Breast epithelium (tissue), 3 donors: ENCODE measurements at regions not wholly inside any gene's neighbourhood (a gene's known extent, or its start where the extent isn't known, plus 50 kb on each side); places are given as distances from the start of the nearest gene placed in this dataset.

Experiments used
- POLR2A ChIP-seq: fragments of 450-650 bp; IDR thresholded peaks from one replicate; pipeline ENCODE4 v1.6.1; 2016; ENCODE audit warnings: antibody characterized with exemption, mild to moderate bottlenecking, moderate library complexity
- POLR2AphosphoS5 ChIP-seq, 3 donors: sonication (generic); formaldehyde crosslinking; IDR thresholded peaks; one replicate each; pipeline ENCODE4 v1.6.1; 2017; ENCODE audit warnings: antibody characterized with exemption in 3 of 3
- TF ChIP-seq, protein P1 (sequence below), 3 donors: fragments of 450-650 bp; IDR thresholded peaks; one replicate each; pipeline ENCODE4 v1.5.1; 2016 to 2017; ENCODE audit warnings: antibody characterized with exemption in 3 of 3, mild to moderate bottlenecking in 3 of 3, moderate library complexity in 3 of 3

DNA sequence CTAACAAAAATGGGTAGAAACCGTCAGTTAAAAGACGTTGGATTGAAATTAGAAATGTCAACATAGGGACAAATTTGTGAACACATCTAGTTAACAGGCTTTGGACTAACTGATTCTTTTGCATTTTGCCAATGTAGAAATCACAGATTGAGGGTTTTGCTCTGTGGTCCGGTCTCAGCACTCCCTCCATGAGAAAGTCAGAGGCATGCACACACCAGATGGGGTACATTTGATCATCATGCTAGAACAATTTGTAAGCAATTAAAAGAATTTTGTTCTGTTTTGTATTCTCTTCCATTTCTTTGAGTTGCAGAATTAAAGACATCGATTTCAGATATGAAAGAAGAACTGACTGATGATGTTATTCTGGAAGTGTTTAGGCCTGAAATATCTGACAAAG lies 179.1 kb upstream of the CCDC68 start:
- TF ChIP-seq, protein P1, sequence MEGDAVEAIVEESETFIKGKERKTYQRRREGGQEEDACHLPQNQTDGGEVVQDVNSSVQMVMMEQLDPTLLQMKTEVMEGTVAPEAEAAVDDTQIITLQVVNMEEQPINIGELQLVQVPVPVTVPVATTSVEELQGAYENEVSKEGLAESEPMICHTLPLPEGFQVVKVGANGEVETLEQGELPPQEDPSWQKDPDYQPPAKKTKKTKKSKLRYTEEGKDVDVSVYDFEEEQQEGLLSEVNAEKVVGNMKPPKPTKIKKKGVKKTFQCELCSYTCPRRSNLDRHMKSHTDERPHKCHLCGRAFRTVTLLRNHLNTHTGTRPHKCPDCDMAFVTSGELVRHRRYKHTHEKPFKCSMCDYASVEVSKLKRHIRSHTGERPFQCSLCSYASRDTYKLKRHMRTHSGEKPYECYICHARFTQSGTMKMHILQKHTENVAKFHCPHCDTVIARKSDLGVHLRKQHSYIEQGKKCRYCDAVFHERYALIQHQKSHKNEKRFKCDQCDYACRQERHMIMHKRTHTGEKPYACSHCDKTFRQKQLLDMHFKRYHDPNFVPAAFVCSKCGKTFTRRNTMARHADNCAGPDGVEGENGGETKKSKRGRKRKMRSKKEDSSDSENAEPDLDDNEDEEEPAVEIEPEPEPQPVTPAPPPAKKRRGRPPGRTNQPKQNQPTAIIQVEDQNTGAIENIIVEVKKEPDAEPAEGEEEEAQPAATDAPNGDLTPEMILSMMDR (IDR thresholded peaks at IDR 0.05) = no peak
- TF ChIP-seq POLR2A = no peak
- TF ChIP-seq POLR2AphosphoS5 (IDR thresholded peaks at IDR 0.05) = no peak
